Left colon (tissue), 2 donors: ENCODE measurements at regions not wholly inside any gene's neighbourhood (a gene's known extent, or its start where the extent isn't known, plus 50 kb on each side); places are given as distances from the start of the nearest gene placed in this dataset.

Experiments used
- ATAC-seq: fragments of 200-7000 bp; cut with Tn5 transposase; one replicate; pipeline ENCODE4 v1.9.1; 2020; ENCODE audit warnings: mild to moderate bottlenecking, moderate library complexity
- DNase-seq, 2 donors: peaks; one replicate each; pipeline ENCODE4 v3.0.0-alpha.2; 2020
- intact Hi-C, 2 donors: fragments of 100-400 bp; cut with DNase I in 1 of 2; cut with micrococcal nuclease in 1 of 2; formaldehyde crosslinking; loops; one replicate each; pipeline versions ENCODE4 v1.11.2 to v1.14.0; 2022; cut with DNase I, micrococcal nuclease
- donor health status: DM: no; HTN: no; CAD: no.
- donor health status: DM: yes; HTN: yes; CAD: no.

GRCh38 chr6:144847916-144848315, 562.8 kb downstream of the UTRN start:
- intact Hi-C loops, result no loop called here
- ATAC-seq, result no peak

GRCh38 chr6:144849920-144850319, 564.8 kb downstream of the UTRN start:
- ATAC-seq (no peak), DNase-seq (no peak)
- intact Hi-C loops, result no loop called here

More at GRCh38 chr6:144847916-144848315, 562.8 kb downstream of the UTRN start:
- DNase-seq, result no peak

GRCh38 chr6:144853603-144854002, 568.5 kb downstream of the UTRN start:
- intact Hi-C loops, result no loop called here
- no peak for DNase-seq
- no peak for ATAC-seq

GRCh38 chr6:144854654-144855053, 569.5 kb downstream of the UTRN start:
- intact Hi-C loops, result no loop called here
- DNase-seq (no peak), ATAC-seq (no peak)

- DNase-seq (no peak), ATAC-seq (no peak)
- intact Hi-C loops, result no loop called here
These were observed 570.2 kb downstream of the UTRN start for GRCh38 chr6:144855375-144855774.

- no peak for DNase-seq
- intact Hi-C loops, result no loop called here
- ATAC-seq, result no peak
These were observed 570.8 kb downstream of the UTRN start for GRCh38 chr6:144855812-144856531.

- DNase-seq, result no peak
- intact Hi-C loops, result no loop called here
- no peak for ATAC-seq
These were observed 571.5 kb downstream of the UTRN start for GRCh38 chr6:144856622-144857021.

- ATAC-seq, result no peak
- intact Hi-C loops, result no loop called here
- DNase-seq, result no peak
These were observed 572.0 kb downstream of the UTRN start for GRCh38 chr6:144857086-144857485.

- ATAC-seq (no peak), DNase-seq (no peak)
- intact Hi-C loops, result no loop called here
These were observed 577.6 kb downstream of the UTRN start for GRCh38 chr6:144862769-144863168.

- no peak for ATAC-seq
- DNase-seq, result no peak
- intact Hi-C loops, result no loop called here
These were observed 582.6 kb downstream of the UTRN start for GRCh38 chr6:144867761-144868160.

GRCh38 chr6:144870782-144871181, 585.6 kb downstream of the UTRN start:
- intact Hi-C loops, result no loop called here
- ATAC-seq, result no peak
- DNase-seq, result no peak

GRCh38 chr6:144873623-144874378, 588.7 kb downstream of the UTRN start:
- no peak for DNase-seq
- intact Hi-C loops, result no loop called here
- no peak for ATAC-seq

- ATAC-seq (no peak), DNase-seq (no peak)
- intact Hi-C loops, result no loop called here
These were observed 591.6 kb downstream of the UTRN start for GRCh38 chr6:144876689-144877088.

- no peak for ATAC-seq
- intact Hi-C loops, result no loop called here
These were observed 592.0 kb downstream of the UTRN start for GRCh38 chr6:144877118-144877517.

GRCh38 chr6:144878577-144878976, 593.4 kb downstream of the UTRN start:
- intact Hi-C loops, result no loop called here
- DNase-seq (no peak), ATAC-seq (no peak)

More at GRCh38 chr6:144877118-144877517, 592.0 kb downstream of the UTRN start:
- DNase-seq, result no peak

- DNase-seq (no peak), ATAC-seq (no peak)
- intact Hi-C loops, result no loop called here
These were observed 594.3 kb downstream of the UTRN start for GRCh38 chr6:144879436-144879835.

- no peak for DNase-seq
- intact Hi-C loops, result no loop called here
- no peak for ATAC-seq
These were observed 597.3 kb downstream of the UTRN start for GRCh38 chr6:144882425-144882824.

- ATAC-seq, result no peak
- intact Hi-C loops, result no loop called here
- no peak for DNase-seq
These were observed 598.8 kb downstream of the UTRN start for GRCh38 chr6:144883915-144884314.

GRCh38 chr6:144885817-144886216, 600.7 kb downstream of the UTRN start:
- ATAC-seq, result no peak
- DNase-seq, result no peak
- intact Hi-C loops, result no loop called here

GRCh38 chr6:144886682-144887081, 601.5 kb downstream of the UTRN start:
- DNase-seq (no peak), ATAC-seq (no peak)
- intact Hi-C loops, result no loop called here

GRCh38 chr6:144888621-144889020, 603.5 kb downstream of the UTRN start:
- intact Hi-C loops, result no loop called here
- ATAC-seq (no peak), DNase-seq (no peak)
